ENCODE measurements at regions not wholly inside any gene's neighbourhood (a gene's known extent, or its start where the extent isn't known, plus 50 kb on each side); places are given as distances from the start of the nearest gene placed in this dataset.

DNA sequence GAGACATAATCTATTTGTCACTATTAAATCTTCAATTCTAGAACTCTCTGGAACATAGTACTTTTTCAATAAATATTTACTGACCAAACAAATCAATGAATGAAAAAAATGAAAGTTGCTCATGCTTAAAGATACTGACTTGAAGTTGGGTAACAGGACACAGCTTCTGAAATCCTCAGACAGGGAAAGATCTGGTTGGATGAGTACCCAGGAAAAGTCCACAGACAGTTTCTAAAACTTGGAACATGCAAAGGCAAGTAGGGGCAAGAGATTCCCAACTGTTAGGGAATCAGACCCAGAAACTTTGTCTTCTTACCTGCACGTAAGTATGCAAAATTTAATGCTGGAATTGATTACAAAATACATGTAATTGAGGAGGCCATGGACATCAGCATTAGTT is 366.2 kb downstream of the ACTL7B start:
- no peak for TF ChIP-seq CTCF (conservative IDR thresholded peaks at IDR 0.05; ENCODE audit: low read depth, low read length)
- no peak for TF ChIP-seq EZH2phosphoT487 (IDR thresholded peaks at IDR 0.05; ENCODE audit: borderline replicate concordance, low read length)
- no peak for TF ChIP-seq EZH2 (IDR thresholded peaks at IDR 0.05; ENCODE audit: low read length, unreplicated experiment)
